Stimulated activated CD8-positive, alpha-beta memory T cell treated with anti-CD3 and anti-CD28 coated beads, Interleukin-7, amount 100 ng/mL, for 48 hours (primary cell): ENCODE measurements at regions not wholly inside any gene's neighbourhood (a gene's known extent, or its start where the extent isn't known, plus 50 kb on each side); places are given as distances from the start of the nearest gene placed in this dataset.

ENCODE experiments used
- DNase-seq, 2 donors: peaks; one replicate each; pipeline ENCODE4 v3.0.0-alpha.2; 2020; ENCODE audit warnings: low read depth in 1 of 2; ENCODE audit errors: extremely low read depth in 1 of 2

DNA sequence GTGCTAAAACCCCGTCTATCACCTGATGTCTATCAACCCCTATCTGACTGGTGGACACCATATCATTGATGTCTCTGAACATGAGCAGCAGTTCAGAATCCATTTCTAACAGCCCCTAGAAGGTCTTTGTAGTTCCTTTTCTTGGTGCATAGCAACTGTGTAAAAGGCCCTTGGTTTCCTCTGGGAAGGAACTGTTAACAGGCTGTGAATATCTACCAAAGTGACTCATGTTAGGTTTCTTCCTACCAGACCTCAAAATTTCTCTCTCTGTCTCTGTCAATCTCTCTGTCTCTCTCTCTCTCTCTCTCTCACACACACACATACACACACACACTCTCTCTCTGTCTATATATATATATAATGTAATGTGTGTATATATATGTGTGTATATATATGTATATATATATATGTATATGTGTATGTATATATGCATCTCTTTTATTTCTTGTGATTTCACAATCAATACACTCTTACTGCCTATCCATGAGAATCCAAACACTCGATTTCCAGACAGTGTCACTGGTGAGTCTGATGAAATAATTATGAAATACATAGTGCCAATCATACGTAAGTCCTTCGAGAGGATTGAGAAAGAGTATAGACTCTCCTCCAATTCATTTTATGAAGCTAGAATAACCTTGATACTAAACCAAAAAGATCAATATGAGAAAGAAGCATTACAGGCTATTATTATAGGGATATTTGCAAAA, 335.9 kb upstream of the SLCO3A1 start:
- DNase-seq = no peak

- DNase-seq = no peak
Observed at GRCh38 chr15:91520850-91521249, 332.7 kb upstream of the SLCO3A1 start.

DNA sequence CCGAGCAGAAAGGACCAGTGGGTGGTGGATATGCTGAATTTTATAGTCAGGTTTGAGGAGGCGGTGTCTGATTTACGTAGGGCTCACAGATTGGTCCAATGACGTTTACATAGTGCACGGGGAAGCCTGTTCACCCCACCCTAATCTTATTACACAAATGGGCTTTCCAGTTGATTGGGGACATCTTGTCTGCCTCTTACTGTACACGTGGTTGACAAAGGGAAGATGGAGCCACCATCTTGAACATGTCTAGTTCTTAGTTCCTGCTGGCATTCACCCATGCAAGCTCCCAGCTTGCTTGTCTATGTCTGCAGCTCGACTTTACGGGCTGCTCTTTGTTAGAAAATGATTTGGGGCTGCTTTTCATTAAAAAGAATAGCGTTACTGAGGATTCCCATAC, 332.0 kb upstream of the SLCO3A1 start:
- DNase-seq = no peak

GRCh38 chr15:91521996-91522395, 331.5 kb upstream of the SLCO3A1 start:
- no peak for DNase-seq

DNA sequence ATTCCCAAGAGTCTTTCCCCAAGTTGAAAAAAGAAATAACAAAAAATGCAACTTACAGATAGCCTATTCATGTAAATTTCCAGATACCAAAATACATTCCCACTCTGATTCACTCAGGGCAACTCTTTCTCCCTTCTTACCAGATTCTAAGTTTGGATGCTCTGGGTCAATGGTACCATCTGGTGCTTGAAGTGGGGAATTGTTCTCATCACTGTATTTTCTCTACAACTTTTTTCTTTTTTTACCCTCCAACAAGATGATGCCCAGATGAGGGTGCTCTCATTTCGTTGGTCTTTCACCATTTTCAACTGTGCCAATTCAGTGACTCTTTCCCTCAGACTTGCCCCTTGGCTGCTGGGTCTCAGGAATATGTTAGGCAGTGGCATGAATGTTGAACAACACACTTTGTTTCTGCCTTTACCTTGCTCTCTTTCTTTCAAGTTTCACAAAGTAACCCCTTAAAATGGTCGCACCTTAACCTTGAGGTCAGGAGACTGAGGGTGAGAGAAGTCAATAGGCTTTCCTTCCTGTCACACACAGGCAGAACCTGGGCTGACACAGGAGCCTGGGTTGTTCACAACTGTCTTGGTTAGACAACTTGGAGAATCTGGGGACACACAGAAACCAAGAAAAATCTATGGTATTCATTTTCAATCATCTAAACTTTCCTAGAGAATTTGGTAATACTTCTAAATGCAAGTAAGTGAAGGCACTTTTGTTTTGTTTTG, 330.7 kb upstream of the SLCO3A1 start:
- DNase-seq = no peak

DNA sequence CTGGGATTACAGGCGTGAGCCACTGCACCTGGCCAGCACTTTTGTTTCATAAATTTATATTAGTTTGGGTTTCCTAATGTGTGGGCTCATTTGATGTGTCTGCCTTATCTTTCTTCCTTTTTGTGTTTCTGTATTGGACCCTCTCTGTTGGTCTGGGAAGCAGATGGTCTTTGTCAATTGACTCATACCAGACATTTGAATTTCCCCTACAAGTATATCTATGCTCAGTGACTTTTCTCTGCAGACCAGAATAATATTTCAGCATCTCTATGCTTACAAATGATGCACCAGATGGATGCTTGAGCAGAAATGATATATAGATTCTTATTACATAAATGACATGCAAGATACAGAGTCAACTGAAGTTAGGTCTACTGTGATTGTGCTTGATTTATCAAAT, 329.9 kb upstream of the SLCO3A1 start:
- DNase-seq = no peak

DNA sequence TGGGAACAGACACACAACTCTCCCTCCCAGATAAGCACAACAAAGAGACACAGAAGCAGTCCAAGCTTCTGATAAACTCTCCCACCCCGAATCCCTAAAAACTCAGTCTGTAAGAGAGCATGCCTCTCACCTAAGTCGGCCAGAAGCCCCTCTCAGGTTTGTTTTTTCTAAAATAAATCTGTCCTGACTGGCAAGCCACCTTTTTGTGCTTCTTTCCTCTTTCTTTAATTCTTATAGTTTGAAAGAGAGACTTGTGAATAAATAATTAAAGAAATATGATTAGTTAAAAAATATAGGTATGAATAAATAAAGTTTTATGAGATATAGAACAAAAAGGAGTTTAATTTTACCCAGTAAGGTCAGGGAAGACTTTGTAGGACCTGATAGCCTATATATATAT, 329.0 kb upstream of the SLCO3A1 start:
- no peak for DNase-seq

- no peak for DNase-seq
Observed at GRCh38 chr15:91525751-91526150, 327.8 kb upstream of the SLCO3A1 start.

DNA sequence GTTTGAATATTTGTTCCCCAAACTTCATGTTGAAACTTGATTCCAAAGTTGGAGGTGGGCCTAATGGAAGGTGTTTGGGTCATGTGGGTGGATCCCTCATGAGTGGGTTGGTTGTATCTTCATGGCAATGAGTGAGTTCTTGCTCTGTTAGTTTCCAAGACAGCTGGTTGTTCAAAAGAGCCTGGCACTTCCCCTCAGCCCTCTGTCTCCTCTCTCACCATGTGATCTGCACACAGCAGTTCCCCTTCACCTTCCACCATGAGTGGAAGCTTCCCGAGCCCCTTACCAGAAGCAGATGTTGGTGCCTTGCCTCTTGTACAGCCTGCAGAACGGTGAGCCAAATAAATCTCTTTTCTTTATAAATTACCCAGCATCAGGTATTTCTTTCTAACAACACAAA, 327.1 kb upstream of the SLCO3A1 start:
- DNase-seq = no peak

GRCh38 chr15:91528801-91529200, 324.7 kb upstream of the SLCO3A1 start:
- DNase-seq = no peak

DNA sequence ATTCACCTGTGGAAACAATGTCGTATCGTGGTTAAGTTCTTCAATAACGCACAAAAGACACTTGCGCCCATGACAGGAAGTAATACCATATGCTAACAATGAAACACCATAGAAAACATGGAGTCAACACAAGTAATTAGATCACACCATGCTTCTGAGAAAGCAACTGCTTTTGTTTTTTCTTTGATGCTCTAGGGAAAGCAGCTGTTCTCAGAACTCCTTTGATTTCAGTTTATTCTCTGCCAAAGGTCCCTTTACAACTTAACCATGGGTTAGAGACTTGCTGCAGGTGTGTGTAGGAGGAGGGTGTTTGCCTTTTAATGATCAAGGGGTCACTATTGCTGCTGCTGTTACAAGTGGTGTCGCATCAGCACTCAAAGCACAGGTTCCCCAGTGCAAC, 324.0 kb upstream of the SLCO3A1 start:
- no peak for DNase-seq

- no peak for DNase-seq
Observed at GRCh38 chr15:91530279-91530678, 323.2 kb upstream of the SLCO3A1 start.

- no peak for DNase-seq
Observed at GRCh38 chr15:91530956-91531582, 322.4 kb upstream of the SLCO3A1 start.

- DNase-seq = no peak
Observed at GRCh38 chr15:91534235-91534634, 319.3 kb upstream of the SLCO3A1 start.

- no peak for DNase-seq
Observed at GRCh38 chr15:91534976-91535375, 318.5 kb upstream of the SLCO3A1 start.

DNA sequence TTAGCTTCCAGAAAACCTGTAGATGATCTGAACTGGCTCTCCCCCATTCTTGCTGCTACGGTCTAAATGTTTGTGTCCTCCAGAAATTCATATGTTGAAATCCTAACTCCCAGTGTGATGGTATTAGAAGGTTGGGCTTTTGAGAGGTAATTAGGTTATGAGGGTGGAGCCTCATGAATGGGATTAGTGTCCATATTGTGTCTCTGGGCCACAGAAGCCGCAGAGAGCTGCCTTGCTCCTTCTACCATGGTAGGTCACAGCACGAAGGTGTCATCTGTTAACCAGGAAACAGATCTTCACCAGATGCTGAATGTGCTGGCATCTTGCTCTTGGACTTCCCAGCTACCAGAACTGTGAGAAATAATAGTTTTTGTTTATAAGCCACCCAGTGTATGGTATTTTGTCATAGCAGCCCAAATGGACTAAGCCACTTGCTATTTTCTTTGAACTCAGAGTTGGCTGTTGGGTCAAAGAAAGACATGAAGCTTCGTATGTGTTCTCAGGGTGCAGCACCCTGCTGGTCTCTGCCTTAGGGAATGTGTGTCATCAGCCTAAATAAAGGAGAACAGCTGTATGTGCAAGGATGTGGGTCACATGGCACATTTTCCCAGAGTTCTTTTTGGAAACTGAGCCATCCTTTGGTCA, 317.5 kb upstream of the SLCO3A1 start:
- no peak for DNase-seq

DNA sequence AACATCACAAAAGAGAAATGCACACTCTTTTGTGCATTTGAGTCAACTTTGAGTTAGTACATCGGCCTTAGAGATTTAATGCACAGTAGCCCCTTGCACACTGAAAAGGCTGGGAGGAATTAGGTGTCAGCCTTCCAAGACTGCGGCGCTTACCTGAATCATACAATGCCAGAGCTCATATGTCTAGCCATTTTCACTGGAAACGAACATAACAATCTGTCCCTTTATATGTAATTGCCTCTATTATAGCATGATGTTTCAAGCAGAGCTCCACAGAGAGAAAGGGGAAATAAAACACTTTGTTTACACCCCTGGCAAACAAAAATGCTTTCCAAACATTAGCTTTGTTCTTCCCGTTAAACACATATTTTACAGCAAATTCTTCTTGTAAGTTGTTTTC, 315.7 kb upstream of the SLCO3A1 start:
- DNase-seq = no peak

GRCh38 chr15:91538782-91539181, 314.7 kb upstream of the SLCO3A1 start:
- DNase-seq = no peak

- no peak for DNase-seq
Observed at GRCh38 chr15:91541286-91541685, 312.2 kb upstream of the SLCO3A1 start.

- no peak for DNase-seq
Observed at GRCh38 chr15:91542226-91542625, 311.3 kb upstream of the SLCO3A1 start.

- no peak for DNase-seq
Observed at GRCh38 chr15:91547356-91547755, 306.2 kb upstream of the SLCO3A1 start.

- no peak for DNase-seq
Observed at GRCh38 chr15:91548549-91548948, 305.0 kb upstream of the SLCO3A1 start.
